Type B pancreatic cell (in vitro differentiated cells): ENCODE measurements at regions not wholly inside any gene's neighbourhood (a gene's known extent, or its start where the extent isn't known, plus 50 kb on each side); places are given as distances from the start of the nearest gene placed in this dataset.

Experiments used
- DNase-seq: peaks from one replicate; pipeline ENCODE4 v3.0.0; 2021; ENCODE audit warnings: mixed read lengths; ENCODE audit not compliant: unreplicated experiment; ENCODE audit errors: extremely low spot score
- H3K27ac Mint-ChIP-seq: 2 replicates; pipeline ENCODE4 v1.8.0; 2021; ENCODE audit warnings: mild to moderate bottlenecking, mixed read lengths
- H3K27me3 Mint-ChIP-seq: 2 replicates; pipeline ENCODE4 v1.8.0; 2021; ENCODE audit warnings: mixed read lengths
- H3K36me3 Mint-ChIP-seq: 2 replicates; pipeline ENCODE4 v1.8.0; 2021; ENCODE audit warnings: mixed read lengths
- H3K4me1 Mint-ChIP-seq: one replicate; pipeline ENCODE4 v1.8.0; 2021; ENCODE audit warnings: mixed read lengths; ENCODE audit not compliant: unreplicated experiment
- H3K4me3 Mint-ChIP-seq: 2 replicates; pipeline ENCODE4 v1.8.0; 2021; ENCODE audit warnings: mild to moderate bottlenecking, mixed read lengths
- H3K9me3 Mint-ChIP-seq: 2 replicates; pipeline ENCODE4 v1.8.0; 2021; ENCODE audit warnings: mixed read lengths
- TF ChIP-seq, protein P1 (sequence below): fragments of 200-600 bp; sonication (generic); conservative IDR thresholded peaks from 2 replicates; pipeline ENCODE4 v1.5.0; 2021; ENCODE audit warnings: antibody characterized with exemption, mild to moderate bottlenecking

DNA sequence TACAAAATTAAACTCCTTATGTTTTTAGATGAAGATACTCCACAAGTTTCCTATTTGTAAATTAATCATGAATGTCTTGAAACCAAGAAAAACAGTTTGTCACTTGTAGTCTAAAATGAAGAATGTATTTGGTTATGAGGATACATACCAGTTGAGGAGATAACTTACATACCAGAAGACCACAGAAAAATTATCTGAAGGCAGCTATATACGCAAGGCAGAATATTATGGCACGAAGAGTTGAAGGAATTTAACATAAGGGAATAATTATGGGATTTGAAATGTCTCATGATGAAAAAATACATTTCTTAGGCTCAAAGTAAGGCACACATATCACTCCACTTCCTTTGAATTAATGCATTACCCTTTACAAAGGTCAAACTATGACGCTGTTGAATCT, 73.3 kb downstream of the IFI44 start:
- Mint-ChIP-seq H3K4me3 (no peak overlapping the region), H3K36me3 (no peaks in the 10 kb centered on the region), H3K9me3 (no peaks in the 10 kb centered on the region), H3K27ac (no peak overlapping the region), H3K4me1 (no peaks in the 10 kb centered on the region), H3K27me3 (peaks cover 3% of the 10 kb centered on the region)
- DNase-seq: no peak
- TF ChIP-seq, protein P1, sequence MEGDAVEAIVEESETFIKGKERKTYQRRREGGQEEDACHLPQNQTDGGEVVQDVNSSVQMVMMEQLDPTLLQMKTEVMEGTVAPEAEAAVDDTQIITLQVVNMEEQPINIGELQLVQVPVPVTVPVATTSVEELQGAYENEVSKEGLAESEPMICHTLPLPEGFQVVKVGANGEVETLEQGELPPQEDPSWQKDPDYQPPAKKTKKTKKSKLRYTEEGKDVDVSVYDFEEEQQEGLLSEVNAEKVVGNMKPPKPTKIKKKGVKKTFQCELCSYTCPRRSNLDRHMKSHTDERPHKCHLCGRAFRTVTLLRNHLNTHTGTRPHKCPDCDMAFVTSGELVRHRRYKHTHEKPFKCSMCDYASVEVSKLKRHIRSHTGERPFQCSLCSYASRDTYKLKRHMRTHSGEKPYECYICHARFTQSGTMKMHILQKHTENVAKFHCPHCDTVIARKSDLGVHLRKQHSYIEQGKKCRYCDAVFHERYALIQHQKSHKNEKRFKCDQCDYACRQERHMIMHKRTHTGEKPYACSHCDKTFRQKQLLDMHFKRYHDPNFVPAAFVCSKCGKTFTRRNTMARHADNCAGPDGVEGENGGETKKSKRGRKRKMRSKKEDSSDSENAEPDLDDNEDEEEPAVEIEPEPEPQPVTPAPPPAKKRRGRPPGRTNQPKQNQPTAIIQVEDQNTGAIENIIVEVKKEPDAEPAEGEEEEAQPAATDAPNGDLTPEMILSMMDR: no peak

DNA sequence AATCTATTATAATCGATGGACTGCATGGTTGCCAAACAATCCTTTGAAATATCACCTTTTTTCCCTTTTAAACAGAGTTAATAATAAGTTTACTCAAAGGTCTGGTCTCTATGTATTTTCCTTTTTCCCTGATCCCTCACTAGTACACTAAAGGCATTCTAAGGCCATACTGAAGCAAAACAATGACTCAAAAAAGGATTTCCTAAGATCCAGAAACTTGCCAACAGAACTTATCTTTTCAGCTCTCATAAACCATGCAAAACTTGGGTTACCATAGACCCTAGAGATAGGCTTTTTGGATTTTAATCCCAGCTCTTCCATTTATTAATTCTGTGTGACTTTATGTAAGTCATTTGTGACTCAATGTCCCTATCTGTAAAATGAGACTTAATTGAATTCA, 77.1 kb downstream of the IFI44 start:
- Mint-ChIP-seq H3K4me1 (no peaks in the 10 kb centered on the region), H3K4me3 (no peak overlapping the region), H3K27ac (no peak overlapping the region), H3K27me3 (peaks cover 3% of the 10 kb centered on the region), H3K36me3 (no peaks in the 10 kb centered on the region), H3K9me3 (no peaks in the 10 kb centered on the region)
- TF ChIP-seq, protein P1: no peak
- DNase-seq: no peak

DNA sequence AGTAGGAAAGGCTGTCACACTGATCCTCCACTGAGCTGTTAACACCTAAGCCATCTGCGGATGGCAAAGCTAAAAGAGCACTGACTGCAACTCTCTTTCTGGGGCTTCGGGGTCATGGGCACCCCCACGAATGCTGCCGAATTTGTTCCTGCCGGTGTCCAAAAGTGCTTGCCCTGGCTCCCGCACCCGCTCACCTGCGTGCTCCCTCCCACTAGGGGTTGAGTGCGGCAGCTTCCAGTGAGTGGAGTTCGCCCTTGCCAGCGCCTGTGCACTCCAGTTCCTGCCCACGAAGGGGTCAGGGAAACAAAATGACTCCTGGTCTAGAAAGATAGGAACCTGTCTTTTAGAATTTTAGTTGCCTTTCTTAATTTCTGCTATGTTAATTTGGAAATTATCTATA, 78.7 kb downstream of the IFI44 start:
- no peak overlapping the region for H3K4me3 Mint-ChIP-seq

DNA sequence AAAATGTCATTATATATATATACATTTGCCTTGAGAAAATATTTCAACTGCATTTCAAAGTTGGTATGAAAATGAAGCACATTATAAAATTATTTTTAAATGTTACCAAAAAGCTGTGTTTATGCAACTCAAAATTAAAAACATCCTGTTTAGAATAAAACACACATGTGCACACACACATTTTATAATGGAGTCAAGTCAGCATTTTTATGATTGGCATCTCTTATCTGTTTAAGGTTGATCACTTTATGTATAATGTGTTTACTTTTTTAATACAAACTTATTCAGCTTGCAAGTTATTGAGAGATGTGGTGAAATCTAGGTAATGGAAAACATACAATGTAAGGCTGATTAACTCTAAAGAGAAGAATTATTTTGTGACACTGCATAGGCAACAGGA, 80.4 kb downstream of the IFI44 start:
- H3K27me3 Mint-ChIP-seq: peaks cover 3% of the 10 kb centered on the region
- H3K4me1 Mint-ChIP-seq: no peaks in the 10 kb centered on the region
- no peak for DNase-seq
- H3K36me3 Mint-ChIP-seq: no peaks in the 10 kb centered on the region
- H3K9me3 Mint-ChIP-seq: no peaks in the 10 kb centered on the region
- no peak overlapping the region for H3K4me3 Mint-ChIP-seq
- no peak overlapping the region for H3K27ac Mint-ChIP-seq
- TF ChIP-seq, protein P1: no peak

More for the DNA sequence above, 78.7 kb downstream of the IFI44 start:
- TF ChIP-seq, protein P1: no peak
- DNase-seq: no peak
- H3K27ac Mint-ChIP-seq: no peak overlapping the region
- H3K9me3 Mint-ChIP-seq: no peaks in the 10 kb centered on the region
- no peaks in the 10 kb centered on the region for H3K4me1 Mint-ChIP-seq
- peaks cover 3% of the 10 kb centered on the region for H3K27me3 Mint-ChIP-seq
- H3K36me3 Mint-ChIP-seq: no peaks in the 10 kb centered on the region

DNA sequence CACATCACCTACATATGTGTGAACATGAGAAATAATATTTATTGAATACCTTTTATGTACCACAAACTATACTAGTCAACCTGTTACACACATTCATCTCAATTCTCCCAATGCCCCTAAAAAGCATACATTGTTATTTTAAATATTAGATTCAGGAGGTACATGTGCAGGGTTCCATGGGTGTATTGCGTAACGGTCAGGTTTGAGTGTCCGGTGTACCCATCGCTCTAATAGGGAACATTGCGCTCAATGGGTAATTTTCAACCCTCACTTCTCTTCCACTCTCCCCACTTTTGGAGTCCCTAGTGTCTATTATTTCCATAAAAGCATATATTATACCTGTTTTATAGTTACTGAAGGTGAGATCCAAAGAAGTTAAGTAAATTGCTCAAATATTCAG, 82.0 kb downstream of the IFI44 start:
- peaks cover 2% of the 10 kb centered on the region for H3K27me3 Mint-ChIP-seq
- no peaks in the 10 kb centered on the region for H3K9me3 Mint-ChIP-seq
- no peak overlapping the region for H3K4me3 Mint-ChIP-seq
- TF ChIP-seq, protein P1: no peak
- H3K36me3 Mint-ChIP-seq: no peaks in the 10 kb centered on the region
- no peak for DNase-seq
- H3K4me1 Mint-ChIP-seq: no peaks in the 10 kb centered on the region
- no peak overlapping the region for H3K27ac Mint-ChIP-seq

DNA sequence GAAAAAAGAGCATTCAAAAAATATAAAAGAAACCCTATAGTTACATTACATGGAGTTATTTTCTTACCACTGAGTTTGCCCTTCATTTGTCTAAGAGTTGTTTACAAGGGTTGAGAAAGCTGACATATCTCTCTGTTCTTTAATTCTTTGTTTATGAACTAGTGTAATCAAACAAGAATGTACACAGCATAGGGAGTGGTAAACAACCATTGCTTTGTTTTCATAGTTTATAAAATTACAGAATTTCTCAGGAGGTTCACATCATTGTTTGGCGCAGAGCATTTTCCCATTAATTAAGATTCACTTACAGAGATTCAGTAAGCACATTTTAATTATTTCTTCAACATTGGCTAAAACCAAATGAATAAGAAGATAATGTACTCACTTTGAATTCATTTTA, 87.6 kb downstream of the IFI44 start:
- TF ChIP-seq, protein P1: no peak
- no peak overlapping the region for H3K27ac Mint-ChIP-seq
- no peaks in the 10 kb centered on the region for H3K27me3 Mint-ChIP-seq
- no peaks in the 10 kb centered on the region for H3K4me1 Mint-ChIP-seq
- H3K4me3 Mint-ChIP-seq: no peak overlapping the region
- no peaks in the 10 kb centered on the region for H3K36me3 Mint-ChIP-seq
- peaks cover 11% of the 10 kb centered on the region for H3K9me3 Mint-ChIP-seq
- no peak for DNase-seq
